Suppressor macrophage (primary cell): ENCODE measurements at regions not wholly inside any gene's neighbourhood (a gene's known extent, or its start where the extent isn't known, plus 50 kb on each side); places are given as distances from the start of the nearest gene placed in this dataset.
"Not testable (repeated sequence)": the region's sequence is repeated elsewhere in the genome, so short reads cannot be mapped to it uniquely, and the experiment has no call there.

Source experiments
- DNase-seq, 4 experiments: peaks; one replicate each; pipeline ENCODE4 v3.0.0-alpha.2; 2020 to 2022

DNA sequence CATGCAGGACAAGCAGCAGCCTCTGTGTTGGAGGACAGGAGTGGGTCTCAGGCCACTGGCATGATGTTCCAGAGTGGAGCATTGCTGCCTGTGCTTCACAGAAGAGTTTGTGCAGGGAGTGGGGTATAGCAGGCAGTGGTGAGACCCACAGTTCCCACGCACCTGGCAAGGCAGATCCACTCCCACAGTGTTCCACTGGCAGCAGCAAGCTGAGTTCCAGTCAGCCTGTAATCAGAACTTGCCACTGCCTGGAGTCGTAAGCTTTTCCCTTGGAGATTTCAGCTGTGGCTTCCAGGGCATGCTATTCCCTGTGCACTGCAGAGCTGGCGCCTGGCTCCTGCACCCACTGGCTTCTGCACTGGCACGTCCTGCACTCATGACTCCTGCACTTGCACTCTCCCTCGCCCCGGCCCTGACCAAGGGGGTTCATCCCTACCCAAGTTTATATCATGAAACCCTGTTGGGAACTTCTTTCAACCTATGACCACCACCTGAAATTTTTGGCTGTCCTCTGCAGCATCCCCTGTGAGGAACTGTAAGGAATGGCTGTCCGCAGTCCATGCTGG, 1144.3 kb downstream of the RAPGEF2 start:
- DNase-seq: no peak

- DNase-seq: no peak
Measured at GRCh38 chr4:160251522-160252170, 1148.8 kb downstream of the RAPGEF2 start.

- no peak for DNase-seq
Measured at GRCh38 chr4:160257318-160257717, 1154.4 kb downstream of the RAPGEF2 start.

DNA sequence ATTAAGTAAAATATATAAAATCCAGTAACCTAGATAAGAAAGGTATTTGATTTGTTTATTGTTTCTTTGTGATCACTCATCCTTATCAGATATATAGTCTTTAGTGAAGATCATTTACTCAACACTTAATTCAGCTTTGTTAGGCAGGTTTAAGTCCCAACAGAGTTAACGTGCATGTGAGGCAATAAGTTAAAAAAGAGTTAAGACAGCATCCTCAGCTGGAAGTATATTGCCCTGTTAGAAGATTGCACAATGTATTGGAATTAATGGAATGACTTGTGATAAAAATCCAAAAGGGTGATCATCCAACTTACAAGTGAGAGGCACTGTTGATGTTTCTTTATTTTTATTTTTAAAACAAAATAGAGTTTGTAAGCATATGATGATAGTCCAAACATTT, 1162.1 kb downstream of the RAPGEF2 start:
- DNase-seq: no peak

DNA sequence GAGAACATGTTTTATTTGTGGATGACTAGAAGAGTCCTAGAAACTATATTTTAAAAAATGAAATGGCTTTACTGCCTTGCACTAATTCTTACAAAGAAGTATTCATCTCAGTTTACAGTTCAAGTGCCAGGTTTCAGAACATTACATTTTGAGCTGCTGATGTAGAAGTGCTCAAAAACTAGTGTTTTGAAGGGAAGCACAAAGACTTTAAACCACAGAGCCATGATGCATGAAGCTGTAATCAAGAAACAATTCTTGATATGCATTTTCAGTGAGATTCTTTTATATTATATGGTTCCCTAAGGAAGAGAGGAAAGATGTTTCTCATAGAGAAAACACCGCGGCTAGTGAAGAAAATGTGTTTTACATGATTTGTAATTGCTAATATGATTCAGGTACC, 1163.0 kb downstream of the RAPGEF2 start:
- DNase-seq: no peak

- DNase-seq: no peak
Measured at GRCh38 chr4:160276785-160277325, 1174.0 kb downstream of the RAPGEF2 start.

- DNase-seq: no peak
Measured at GRCh38 chr4:160283081-160283480, 1180.2 kb downstream of the RAPGEF2 start.

GRCh38 chr4:160284516-160284915, 1181.6 kb downstream of the RAPGEF2 start:
- DNase-seq: no peak

GRCh38 chr4:160286051-160286450, 1183.2 kb downstream of the RAPGEF2 start:
- DNase-seq: no peak

GRCh38 chr4:160296476-160296875, 1193.6 kb downstream of the RAPGEF2 start:
- no peak for DNase-seq

- no peak for DNase-seq
Measured at GRCh38 chr4:160299177-160299576, 1196.3 kb downstream of the RAPGEF2 start.

DNA sequence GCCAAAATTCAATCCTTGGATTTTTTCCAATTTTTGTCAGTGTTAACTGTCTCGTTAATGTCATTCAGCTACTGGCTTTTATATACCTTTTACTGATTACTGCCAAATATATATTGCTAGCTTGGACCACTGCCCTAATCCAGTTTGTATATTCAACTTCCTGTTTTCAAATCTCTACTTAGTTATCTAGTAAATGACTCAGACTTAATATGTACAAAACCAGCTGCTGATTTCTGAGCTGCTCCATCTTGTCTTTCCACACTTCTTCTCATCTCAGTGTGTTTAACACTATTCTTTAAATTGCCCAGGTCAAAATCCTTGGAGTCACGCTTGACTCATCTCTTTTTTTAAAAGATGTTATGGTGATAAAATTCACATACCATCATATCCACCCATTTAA, 1196.7 kb downstream of the RAPGEF2 start:
- DNase-seq: no peak

GRCh38 chr4:160316036-160316435, 1213.2 kb downstream of the RAPGEF2 start:
- no peak for DNase-seq

GRCh38 chr4:160318567-160319220, 1215.8 kb downstream of the RAPGEF2 start:
- no peak for DNase-seq

DNA sequence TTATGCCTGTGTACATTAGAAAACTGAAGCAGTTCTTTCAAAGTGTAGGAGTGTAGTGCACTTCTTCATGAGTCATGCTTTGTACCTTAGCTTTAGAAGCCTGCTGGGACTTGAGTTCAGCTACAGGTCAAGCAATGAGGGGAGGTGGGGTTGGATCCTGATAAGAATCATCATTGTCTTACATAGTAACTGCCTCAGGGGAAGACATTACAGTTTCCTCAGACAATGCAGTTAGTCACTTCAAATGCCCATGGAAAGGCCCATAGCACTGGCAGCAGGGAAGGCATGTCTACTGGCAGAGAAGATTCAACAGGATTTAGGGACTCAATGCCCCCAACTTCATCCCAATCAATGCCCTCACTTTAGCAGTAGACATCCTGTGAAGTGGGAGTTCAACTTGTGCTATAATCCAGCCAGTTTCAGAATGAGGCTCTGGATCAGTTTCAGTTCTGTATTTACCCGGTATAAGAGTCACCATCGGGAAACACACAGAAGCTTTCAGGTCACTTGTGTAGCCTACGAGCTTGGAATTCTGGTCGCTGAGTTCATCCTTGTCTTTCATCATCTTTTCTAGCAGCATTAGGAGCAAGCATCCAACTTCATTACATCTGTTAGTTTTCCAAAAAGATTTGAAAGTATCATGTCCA, 1216.5 kb downstream of the RAPGEF2 start:
- no peak for DNase-seq

GRCh38 chr4:160319868-160320260, 1217.0 kb downstream of the RAPGEF2 start:
- no peak for DNase-seq

- DNase-seq: no peak
Measured at GRCh38 chr4:160326110-160326509, 1223.2 kb downstream of the RAPGEF2 start.

DNA sequence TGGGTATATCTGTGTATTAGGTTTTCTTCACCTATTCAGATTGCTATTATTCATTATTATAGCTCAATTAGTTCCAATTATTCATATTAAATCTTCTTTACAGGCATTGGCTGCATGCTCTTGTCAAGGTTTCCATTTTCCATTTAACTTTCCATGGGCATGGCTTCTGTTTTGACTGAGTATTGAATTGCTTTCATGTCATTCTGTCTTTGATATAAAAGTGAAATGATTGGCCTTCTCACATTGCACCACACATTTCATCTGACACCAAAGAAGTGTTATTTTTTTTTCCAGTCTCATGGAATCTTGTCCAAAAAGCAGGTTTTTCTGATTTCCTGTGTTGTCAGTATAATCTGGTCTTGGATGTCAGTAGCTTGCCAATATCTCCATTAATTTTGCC, 1244.3 kb downstream of the RAPGEF2 start:
- no peak for DNase-seq

DNA sequence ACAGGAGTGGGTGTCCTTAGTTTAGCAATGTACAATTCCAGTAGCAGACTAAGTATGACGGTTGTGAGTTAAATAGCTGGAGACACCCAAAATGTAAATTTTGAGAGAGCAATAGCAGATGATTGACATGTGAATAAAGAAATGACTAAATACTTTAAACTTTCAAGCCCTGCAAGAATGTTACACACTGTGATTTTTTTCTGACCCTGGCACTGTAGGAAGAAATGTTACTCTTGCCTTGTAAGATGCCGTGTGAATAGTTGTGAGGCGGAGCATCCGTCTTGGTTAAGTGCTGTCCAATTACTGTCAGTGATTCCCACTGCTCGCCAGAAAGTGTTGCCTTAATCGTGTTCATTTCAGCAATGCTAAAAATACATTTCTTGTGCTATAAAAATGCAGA, 1248.1 kb downstream of the RAPGEF2 start:
- no peak for DNase-seq

DNA sequence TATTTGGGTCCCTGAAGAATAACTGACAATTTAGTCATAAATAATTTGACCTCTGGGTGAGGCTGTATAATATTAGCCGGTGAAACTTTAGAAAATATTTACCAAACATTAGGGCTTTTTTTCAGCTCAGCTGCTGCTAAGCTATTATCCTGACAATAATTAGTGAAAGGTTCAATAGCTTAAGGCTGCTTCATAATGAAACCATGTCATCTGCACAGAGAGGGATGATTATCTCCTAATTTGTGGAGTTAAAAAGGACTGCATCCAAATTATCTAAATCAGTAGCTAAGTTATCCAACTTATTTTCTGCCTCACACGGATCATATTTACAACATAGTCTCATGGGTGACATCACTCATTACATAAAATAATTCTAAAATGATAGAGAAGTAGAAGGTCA, 1249.8 kb downstream of the RAPGEF2 start:
- no peak for DNase-seq

GRCh38 chr4:160353548-160353947, 1250.7 kb downstream of the RAPGEF2 start:
- DNase-seq: no peak

GRCh38 chr4:160362478-160362877, 1259.6 kb downstream of the RAPGEF2 start:
- no peak for DNase-seq

DNA sequence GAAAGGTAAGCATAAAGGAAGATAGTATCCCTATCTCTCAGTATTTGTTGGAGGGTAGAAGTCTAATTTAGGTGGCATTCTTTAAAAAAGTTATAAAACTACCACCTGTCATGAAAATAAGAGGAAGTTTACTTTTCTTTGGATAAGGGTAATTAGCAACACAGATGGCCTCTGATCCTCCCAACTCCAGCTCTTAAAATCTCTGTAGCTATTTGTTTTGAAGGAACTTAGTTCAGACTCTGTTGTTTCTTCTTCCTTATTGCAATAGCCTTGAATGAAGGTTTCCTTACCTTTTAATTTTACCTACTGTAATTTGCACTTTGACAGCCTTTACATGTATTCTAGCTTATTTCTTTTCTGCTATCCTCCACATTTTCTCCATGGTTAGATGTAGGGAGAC, 1261.3 kb downstream of the RAPGEF2 start:
- DNase-seq: no peak

- DNase-seq: not testable (repeated sequence)
Measured at GRCh38 chr4:160364665-160365064, 1261.8 kb downstream of the RAPGEF2 start.
